ENCODE measurements at regions not wholly inside any gene's neighbourhood (a gene's known extent, or its start where the extent isn't known, plus 50 kb on each side); places are given as distances from the start of the nearest gene placed in this dataset.

- Histone ChIP-seq H3K27ac (no peak overlapping the region), H3K36me3 (no peaks in the 10 kb centered on the region), H3K4me3 (replicated peaks in 1 of 3) (no peak overlapping the region), H3K4me1 (no peaks in the 10 kb centered on the region), H3K9me3 (no peaks in the 10 kb centered on the region), H3K27me3 (no peaks in the 10 kb centered on the region)
- 82 to 95% methylated on average over 6 to 11 of the region's 19 CpGs for WGBS, 2 donors
- no peak for TF ChIP-seq POLR2A (IDR thresholded peaks at IDR 0.05)
- no peak for TF ChIP-seq CTCF (IDR thresholded peaks at IDR 0.05)
- intact Hi-C loops (cut with DNase I), result no loop called here
- no peak for DNase-seq
Measured at GRCh38 chr19:16026131-16026530, 50.2 kb upstream of the TPM4 start.
